A549 (cell line): ENCODE measurements at regions not wholly inside any gene's neighbourhood (a gene's known extent, or its start where the extent isn't known, plus 50 kb on each side); places are given as distances from the start of the nearest gene placed in this dataset.

ENCODE experiments used
- CEBPB ChIP-seq, 2 experiments: fragments of >200 bp in 1 of 2; sonication (Bioruptor Twin) in 1 of 2; formaldehyde crosslinking in 1 of 2; IDR thresholded peaks; 2 replicates each; pipeline ENCODE4 v1.6.1; 2012 to 2016
- CTCF ChIP-seq: fragments of >200 bp; sonication (Bioruptor Twin); formaldehyde crosslinking; IDR thresholded peaks from 3 replicates; pipeline ENCODE4 v1.5.1; 2016
- PHF8 ChIP-seq: fragments of 200-600 bp; sonication (generic); IDR thresholded peaks from 2 replicates; pipeline ENCODE4 v1.6.1; 2016; ENCODE audit warnings: low read depth, mild to moderate bottlenecking, antibody characterized with exemption, moderate library complexity, borderline replicate concordance
- POLR2A ChIP-seq: IDR thresholded peaks from 2 replicates; pipeline ENCODE4 v1.6.1; 2012; ENCODE audit warnings: mild to moderate bottlenecking, low read length
- RNF2 ChIP-seq: fragments of 200-600 bp; sonication (generic); IDR thresholded peaks from 2 replicates; pipeline ENCODE4 v1.6.1; 2016; ENCODE audit warnings: low read depth, mild to moderate bottlenecking, antibody characterized with exemption, moderate library complexity, borderline replicate concordance

DNA sequence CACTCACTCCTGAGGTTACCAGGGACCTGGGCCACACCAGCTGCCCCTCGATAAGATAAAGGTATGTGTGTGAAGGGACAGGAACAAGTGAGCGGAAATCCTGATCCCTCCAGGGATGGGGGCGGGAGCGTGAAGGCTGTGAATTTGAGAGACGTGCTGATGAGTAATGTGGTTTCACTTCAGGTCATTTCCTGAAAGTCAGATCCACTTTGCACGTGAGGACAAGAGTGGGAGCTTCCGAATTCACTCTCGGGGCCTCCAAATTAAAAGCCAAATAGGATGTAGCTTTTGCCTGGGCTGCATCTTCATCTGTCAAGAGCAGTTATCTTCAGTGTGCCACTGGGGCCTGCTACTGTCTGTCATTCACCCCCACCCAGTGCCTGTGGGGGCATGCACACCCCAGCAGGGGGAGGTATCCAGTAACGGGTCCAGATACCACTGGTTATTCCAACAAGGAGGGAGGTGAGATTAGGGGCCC lies 87.4 kb upstream of the LHX1 start:
- TF ChIP-seq CTCF = no peak
- TF ChIP-seq POLR2A = no peak
- no peak for TF ChIP-seq RNF2
- no peak for TF ChIP-seq CEBPB (IDR thresholded peaks at IDR 0.05)
- TF ChIP-seq PHF8 = no peak
